HuH-7 (cell line): ENCODE measurements at regions not wholly inside any gene's neighbourhood (a gene's known extent, or its start where the extent isn't known, plus 50 kb on each side); places are given as distances from the start of the nearest gene placed in this dataset.

Experiments
- DNase-seq: peaks from one replicate; pipeline ENCODE4 v3.0.0; 2011; ENCODE audit warnings: low spot score

DNA sequence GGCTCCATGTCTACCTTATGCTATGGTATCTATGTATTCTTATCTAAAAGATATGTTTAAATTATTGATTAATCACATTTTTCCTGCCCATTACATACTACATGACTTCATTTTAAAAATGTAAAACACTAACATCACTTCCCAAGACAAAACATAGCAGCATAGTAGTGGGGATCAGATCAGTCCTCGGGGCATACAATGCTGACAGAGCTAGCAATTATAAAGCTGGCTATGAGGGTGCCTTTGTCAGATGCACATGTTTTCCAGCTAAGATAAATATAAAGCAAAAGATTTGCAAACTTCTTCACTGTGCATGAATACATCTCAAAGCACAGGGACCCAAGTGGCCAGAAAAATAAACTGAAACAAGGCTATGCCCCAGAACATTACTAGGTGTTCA lies 549.8 kb upstream of the INTU start:
- DNase-seq: no peak

DNA sequence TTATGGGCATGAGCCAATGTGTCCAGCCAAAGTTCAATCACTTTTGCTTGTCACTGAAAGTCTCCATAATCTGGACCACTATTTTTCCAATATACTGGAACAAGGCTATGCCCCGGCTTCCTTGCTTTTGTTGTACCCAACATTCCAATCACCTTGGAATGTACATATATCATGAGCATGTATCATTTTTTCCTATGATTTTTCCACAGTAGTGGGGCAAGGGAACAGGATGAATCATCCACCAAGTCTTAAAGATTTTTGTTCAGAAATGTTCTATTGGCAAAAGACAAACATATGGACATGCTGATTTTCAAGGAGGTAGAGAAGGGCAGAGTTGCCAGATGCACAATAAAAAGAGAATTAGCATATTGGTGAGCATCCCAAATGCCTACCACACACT lies 548.1 kb upstream of the INTU start:
- DNase-seq: no peak

DNA sequence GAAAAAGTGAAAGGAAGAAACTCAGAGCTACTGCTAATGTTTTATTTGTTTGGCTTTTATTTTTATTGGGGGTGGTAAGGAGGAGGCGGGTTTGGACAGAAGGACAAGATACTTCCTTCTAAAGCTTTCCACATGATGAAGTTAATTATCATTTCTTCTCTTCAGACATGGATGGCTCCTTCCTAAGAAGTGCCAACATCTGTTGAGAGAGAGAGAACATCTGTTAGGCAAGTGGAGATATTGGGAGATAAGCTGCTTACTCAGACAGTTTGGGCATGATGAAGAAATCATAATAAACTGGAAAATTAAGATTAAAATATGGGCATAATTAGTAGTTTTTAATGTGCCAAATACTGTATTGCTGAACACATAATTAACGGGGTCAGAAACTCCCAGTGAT lies 535.7 kb upstream of the INTU start:
- no peak for DNase-seq

DNA sequence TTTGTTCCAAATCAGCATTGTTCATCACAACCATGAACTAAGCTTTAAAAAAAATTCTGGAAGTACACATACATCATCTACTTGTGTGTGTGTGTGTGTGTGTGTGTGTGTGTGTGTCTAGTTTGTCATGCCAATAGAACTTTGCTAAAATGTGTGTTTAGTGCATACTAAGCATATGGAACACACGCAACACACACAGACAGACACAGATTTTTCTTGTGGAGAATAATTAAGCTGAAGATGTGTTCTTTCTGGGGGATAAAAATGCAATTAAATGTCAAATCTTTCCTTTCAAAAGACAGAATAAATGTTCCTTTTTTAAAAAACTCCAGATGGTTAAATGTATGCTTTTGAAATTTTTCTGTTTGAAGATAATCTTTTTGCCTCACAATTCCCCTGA lies 530.4 kb upstream of the INTU start:
- no peak for DNase-seq

DNA sequence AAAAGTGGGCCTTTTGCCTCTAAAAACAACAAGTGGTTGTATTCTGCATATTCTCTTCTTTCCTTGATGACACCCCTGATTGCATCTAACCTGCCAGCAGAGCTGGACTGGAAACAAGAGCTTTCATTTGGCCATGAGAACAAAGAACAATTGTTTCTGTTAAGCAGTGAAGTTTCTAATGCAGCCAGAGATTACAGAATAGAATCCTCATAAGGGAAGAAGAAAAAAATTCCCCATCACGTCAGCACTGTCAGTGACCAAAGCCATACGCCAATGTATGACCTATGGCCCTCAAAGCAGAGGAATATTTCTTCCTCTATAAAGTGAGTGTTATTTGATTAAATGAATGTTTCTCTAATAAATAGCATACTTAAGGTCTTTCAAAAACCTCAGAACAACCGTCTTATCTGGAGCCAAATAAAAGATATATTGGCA lies 529.1 kb upstream of the INTU start:
- no peak for DNase-seq

DNA sequence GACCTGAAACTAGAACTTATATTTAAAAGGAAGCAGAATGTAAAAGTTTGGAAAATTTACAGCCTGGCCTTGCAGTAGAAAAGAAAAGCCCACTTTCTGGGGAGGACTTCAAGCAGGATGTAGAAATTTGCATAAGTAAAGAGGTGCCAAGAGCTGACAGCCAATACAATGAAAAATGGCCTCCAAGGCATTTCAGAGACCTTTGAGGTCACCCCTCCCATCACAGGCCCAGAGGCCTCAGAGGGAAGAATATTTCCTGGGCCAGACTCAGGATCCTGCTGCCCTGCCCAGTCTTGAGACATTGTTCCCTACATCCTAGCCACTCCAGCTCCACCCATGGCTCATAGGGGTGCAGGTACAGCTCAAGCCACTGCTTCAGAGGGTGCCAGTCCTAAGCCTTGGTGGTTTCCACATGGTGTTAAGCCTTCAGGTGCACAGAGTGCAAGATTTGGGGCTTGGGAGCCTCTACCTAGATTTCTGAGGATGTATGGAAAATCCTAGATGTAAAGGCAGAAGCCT lies 518.9 kb upstream of the INTU start:
- DNase-seq: no peak

DNA sequence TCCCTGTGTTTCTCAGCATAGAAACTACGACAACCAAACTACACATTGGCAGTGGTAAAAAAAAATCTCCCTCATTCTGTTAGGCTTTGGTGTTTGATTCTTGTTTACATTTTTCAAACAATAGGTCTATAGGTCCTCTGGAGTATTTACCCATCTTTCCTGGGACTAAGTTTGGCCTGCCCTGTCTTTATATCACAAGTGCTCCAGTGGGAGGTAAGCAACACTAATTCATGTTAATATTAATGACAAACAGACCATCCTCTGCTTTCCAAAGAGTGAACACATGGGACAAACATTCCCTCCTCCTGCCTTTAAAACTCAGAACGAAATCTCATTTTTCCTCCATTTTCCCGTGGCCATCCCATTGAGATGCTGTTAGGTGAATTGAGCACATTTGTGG lies 514.1 kb upstream of the INTU start:
- DNase-seq: no peak

DNA sequence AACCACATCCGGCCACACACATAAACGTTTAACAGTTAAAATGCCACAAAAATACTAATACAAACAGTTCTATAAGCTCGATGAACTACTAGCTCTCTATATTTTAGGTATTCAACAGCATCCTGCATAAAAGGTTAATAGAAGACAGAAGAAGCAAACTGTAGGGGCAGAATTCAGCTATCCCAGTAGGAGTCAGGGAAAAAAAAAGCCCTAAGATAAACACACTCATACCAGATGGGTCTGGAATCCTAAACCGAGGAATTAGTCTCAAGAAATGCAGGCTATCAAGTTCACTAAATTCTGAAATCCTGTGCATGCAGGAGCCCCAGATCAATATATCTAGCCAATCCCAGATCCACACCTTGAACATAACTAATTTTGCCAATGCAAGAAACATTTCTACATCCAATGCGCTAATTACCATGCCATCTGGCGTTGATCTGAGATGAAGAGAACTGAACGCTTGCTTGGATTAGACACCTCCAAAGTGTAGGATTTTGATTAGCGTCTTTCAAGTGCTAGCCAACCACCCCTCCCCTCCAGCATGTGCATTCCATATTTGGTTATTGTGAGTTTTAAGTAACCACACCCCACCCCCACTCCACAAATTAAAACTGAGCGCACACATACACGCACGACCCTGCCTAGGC lies 512.2 kb upstream of the INTU start:
- DNase-seq: no peak

DNA sequence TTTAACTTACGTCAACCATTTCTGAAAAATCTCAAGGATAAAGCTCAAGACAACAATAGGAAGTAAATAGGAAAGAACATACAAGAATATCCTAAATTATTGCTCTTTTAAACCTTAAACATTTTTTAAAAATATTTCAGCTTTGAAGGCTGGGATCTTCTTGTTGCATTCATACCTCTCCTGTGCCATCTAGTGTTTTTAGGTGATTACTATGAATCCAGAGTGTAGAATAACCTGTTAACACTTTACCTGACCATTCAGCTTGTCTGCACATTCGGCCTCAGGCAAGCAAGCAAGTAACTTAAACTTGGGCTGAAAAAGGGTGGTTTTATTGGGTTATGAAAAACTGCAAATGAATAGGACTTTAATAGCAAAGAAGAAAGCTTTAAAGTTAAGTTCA lies 507.8 kb upstream of the INTU start:
- no peak for DNase-seq

DNA sequence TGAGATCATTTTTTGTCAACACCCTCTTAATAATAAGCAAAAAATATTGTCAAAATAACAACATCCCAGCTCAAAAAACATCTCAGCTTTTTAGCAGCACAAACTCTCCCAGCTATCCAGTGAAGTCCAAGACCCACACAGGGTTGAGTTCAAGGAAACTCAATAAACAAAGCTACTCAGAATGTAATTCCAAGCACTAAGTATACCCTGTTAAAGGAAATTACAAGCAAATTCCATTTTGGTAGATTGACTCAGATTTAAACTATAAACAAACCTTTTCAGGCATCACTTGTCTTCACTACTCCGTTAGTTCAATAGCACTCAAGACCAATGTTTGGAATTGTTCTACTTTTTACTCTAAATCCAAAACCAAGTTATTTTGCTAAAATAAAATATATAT lies 506.0 kb upstream of the INTU start:
- no peak for DNase-seq

DNA sequence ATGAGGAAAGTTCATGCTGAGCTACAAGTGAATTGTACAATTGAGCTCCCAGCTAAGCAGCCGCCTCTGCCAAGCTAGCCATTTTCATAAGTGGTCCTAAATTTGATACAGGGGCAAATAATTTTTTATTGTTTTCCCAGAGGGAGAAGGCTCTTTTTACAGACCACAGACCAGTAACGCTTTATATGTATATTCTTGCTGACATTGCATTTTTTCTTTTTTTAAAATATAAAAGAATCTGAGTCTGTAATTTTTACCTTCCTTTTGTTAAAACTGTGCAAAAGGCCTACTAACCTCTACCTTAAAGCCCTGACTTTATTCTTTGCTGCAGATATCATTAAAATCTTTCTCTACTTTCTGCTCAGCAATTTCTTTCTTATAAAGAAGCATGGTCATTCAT lies 501.2 kb upstream of the INTU start:
- DNase-seq: no peak

DNA sequence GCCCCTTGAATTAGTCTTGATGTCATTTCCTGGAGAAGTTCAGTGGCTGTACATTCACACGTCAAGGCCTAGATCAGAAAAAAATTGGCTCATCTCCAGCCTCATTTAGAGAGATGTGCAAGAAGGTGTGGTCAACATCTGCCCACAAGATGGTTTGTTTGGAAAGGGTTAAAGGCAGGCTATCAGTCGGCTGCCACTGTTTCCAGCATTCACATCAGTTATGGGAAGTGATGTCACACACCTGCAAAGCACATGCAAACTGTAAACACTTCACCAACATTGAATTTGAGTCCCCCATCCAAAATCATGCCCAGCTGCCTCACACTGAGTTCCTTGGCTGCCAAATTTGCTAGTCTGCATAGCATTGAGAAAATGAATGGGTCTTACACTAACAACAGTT lies 498.3 kb upstream of the INTU start:
- no peak for DNase-seq

DNA sequence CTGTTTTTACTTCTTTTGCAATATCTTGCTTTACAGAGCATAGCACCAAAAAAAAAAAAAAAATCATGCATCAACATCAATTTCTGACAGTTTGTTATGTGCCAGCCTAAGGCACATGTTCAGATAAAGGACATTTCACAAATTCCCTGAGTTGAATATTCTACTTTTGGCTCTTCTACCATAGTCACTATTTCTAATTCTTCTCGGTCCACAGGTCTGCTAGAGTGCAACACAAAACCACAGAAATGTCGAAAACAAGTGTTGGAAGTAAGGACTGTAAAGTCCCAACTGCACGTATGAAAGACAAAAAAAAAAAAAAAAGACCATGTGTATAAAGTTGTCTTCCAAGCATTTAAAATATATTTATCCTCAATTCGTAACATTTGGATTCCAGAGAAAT lies 494.2 kb upstream of the INTU start:
- DNase-seq: no peak

DNA sequence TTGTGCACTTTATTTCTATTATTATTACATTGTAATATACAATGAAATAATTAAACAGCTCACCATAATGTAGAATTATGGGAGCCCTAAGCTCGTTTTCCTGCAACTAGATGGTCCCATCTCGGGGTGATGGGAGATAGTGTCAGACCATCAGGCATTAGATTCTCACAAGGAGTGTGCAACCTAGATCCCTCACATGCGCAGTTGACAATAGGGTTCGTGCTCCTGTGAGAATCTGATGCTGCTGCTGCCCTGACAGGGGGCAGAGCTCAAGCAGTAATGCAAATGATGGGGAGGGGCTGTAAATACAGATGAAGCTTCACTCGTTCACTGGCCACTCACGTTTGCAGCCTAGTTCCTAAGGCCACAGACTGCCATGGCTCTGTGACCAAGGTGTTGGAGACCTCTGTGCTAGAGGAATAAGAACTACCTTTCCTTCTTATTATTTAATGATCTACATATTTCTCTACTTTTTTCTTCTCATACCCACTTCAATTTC lies 492.9 kb upstream of the INTU start:
- DNase-seq: no peak

DNA sequence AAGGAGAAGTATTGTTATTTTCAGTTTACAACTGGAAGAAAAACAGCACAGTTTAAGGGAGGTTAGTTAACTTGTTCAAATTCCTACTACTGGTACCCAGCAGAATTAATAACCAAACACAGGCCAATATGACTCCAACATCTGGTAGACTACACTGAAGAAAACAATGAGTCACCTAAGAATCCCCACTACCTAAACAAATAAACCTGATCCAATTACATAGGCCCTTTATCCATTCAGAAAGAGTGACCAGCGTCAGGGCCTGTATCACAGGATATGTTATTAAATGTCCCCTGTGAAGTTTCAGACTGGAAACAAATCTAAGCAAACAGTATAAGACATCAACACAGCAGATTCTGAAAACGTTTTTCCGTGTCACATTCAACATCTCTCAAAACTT lies 492.5 kb upstream of the INTU start:
- no peak for DNase-seq

DNA sequence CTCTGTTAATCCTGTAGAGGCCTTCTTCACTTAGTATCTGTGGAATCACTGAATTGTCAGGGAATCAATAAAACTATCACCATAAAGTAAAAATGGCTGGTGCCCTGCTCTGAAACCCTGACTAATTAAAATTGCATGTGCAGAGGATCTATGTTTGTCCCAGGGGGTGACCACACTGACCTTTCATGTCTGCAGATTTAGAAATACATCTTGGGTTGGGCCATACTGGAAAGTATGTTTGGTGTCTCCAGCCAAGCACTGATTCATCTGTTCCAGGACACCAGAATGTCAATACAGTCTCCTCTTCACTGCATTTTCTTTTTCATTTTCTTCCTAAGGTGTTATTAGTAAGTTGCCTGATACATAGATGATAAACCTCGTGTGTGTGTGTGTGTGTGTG lies 490.9 kb upstream of the INTU start:
- no peak for DNase-seq

DNA sequence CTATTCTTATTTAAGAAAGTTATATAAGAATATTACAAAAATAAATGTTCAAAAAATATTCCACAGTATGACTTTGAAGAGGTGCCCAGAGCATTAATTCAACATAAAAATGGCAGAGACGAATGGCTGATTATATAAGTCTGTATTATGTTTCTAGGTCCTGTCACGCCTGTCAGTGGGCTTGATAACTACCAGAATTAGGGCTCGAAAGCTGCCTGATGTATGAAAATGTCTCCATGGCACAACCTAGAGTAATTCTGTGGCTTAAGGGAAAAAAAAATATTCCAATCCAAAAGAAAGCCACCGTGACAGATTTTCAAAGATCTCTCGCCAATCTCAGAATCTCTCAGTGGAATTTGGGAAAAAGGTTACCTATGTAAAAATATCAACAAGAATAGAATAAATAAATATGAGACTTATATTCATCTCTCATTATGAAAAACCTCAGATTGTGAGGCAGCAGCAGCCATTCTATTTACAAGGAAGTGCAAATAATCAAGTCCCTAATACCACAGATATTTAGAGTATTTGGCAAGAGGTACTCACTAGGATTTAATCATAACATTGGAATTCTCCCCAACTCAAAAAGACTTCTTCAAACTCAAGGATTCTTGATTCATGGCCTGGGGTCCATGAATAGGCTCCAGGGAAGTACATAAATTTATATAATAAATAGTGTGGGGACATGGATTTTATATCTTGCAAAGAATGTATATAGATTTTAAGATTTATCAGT lies 489.1 kb upstream of the INTU start:
- DNase-seq: no peak

DNA sequence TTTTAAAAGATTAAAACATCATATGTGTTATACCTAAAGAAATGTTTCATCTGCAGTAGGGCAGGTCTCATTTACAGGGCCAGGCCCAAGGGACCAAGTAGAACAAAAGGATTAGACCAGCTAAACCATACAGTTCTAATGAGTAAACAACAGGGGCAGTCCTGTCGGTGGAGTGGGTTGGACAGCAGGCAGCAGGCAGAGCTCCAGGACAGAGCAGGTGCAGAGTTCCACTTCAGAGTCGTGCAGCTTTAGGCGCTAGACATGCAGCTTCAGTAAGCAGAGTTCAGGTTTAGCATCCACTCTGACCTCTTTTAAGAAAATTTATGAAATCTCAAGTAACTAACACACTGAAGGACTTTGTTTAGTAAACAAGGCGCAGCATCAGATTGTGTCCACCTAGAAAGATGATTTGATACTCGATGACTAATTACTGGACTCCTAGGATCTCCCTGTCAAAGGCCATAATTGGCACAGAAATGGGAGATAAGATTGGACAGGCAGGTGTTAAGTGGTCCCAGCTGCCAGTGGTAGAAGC lies 487.7 kb upstream of the INTU start:
- no peak for DNase-seq

DNA sequence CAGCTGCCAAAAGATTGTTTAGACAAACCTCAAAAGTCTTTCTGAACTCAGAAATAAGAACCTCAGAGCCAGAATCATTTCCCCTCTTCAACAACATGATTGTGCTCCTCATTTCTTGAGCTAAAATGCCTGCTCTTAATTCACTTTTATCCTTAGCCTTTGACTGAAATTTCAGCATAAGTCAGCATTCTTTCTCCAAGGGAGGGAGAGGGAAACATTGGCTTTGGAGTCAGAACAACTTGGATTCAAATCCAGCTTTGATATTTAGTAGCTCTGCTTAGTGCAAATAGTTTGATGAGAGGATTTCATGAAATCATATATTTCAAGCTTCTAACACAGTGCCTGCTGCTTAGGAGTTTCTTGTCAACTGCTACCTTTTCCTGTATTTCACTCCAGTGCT lies 484.6 kb upstream of the INTU start:
- DNase-seq: no peak

DNA sequence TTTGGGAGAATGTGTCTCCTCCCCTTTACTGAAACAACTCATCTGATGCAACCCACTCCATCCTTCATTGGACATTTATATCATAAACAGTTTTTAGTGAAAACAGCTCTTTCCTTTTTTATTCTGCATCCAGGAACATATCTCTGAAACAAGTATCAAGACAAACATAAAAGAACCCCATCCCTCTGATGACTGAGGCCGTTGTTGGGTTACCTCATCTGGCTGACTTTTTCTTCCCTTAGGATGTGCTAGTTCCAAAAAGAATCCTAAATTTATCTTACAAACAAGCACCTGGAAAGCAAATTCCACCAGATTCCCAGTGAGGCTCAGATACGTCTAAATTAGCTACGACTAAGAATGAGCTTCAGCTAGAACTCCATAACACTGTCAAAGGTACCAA lies 483.7 kb upstream of the INTU start:
- DNase-seq: no peak

DNA sequence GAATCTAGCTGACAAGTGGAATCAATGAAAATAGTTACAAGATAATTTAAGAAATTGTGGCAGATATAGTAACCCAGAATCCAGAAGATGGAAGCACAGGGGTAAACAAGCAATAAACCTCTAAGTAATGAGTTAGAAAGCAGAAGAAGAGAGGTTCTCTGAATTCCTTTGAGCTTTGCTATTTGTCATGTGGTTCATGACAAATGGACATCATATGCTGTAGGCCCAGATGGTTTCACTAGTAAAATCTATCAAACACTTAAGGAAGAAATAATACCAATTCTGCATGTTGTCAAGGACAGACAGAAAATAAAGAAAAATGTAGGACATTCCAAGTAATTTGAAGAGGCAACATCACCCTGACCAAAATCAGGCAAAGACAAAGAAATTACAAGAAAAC lies 480.8 kb upstream of the INTU start:
- DNase-seq: no peak

DNA sequence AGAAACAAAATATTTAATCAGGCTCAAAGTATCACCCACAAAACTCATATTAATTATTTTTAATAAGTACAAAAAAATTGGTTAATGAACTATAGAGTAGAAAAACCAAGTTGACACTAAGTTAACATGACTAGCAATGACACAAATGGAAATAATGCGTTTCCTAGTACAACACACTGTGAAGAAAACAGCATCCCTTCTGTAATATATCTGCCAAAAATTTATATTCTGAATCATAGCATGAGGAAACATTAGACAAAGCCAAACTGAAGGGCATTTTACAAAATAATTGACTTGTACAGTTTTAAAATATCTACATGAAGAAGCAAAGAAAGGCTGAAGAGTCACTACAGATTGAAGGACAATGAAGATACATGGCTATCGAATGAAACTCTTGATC lies 477.6 kb upstream of the INTU start:
- no peak for DNase-seq

DNA sequence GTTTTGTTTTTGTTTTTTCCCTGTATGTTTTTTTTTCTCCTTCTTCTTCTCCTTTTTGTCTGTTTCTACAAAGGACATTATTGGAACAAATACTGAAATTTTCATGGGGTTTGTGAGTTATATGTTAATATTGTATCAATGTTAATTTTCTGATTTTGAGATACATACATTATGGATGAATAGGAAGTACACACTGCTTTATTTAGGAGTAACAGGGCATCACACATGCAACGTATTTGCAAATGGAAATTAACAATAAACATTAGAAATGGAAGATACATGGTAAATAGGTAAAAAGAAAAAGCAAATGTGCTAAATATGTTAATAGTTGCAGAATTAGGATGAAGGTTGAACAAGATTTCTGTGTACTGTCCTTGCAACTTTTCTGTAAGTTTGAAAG lies 477.2 kb upstream of the INTU start:
- DNase-seq: no peak

DNA sequence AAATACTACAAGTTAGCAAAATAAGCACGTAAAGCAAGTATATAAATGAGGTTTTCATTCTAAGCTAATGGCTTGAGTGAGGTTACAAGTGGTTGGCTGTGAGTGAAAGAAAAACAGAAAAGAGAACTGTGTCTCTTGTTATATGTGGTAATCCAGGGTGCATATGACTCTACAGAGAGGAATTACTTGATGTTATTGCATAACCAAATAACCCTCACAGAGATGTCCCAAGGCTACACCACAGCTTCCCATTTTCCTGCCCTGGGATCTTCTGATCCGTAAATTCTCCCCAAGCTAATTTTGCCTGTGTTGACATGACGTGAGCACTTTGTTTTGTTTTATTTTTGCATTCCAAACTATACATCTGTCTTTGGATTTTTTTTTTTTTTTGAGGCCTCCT lies 470.0 kb upstream of the INTU start:
- DNase-seq: no peak
